PC-3 (cell line): ENCODE measurements at regions not wholly inside any gene's neighbourhood (a gene's known extent, or its start where the extent isn't known, plus 50 kb on each side); places are given as distances from the start of the nearest gene placed in this dataset.

Experiments
- ATAC-seq: fragments of 200-7000 bp; cut with Tn5 transposase; 2 replicates; pipeline ENCODE4 v1.9.1; 2020; ENCODE audit warnings: mild to moderate bottlenecking, moderate library complexity
- BruUV-seq: library from RNA; stranded (reverse); fragments of 400-500 nt; replicated peaks from 2 replicates; lab custom pipeline; 2021; lab: Mats Ljungman, UMichigan
- CTCF ChIA-PET: fragments of 300-600 bp; sonication (Branson Sonifier 250); formaldehyde crosslinking; loops from one replicate; lab custom pipeline; 2022; ENCODE audit warnings: antibody characterized with exemption; lab: Charles Lee
- POLR2A ChIA-PET: fragments of 300-600 bp; sonication (Branson Sonifier 250); formaldehyde crosslinking; loops from one replicate; lab custom pipeline; 2022; ENCODE audit warnings: antibody characterized with exemption; ENCODE audit not compliant: unreplicated experiment; lab: Charles Lee
- DNase-seq: peaks from one replicate; pipeline ENCODE4 v3.0.0-alpha.2; 2015
- H2AFZ ChIP-seq: fragments of 300-600 bp; sonication (generic); 2 replicates; pipeline ENCODE4 v1.6.0; 2016; ENCODE audit warnings: antibody characterized with exemption, low read length
- H3F3A ChIP-seq: fragments of 300-600 bp; sonication (generic); one replicate; pipeline ENCODE4 v1.6.0; 2017; ENCODE audit warnings: antibody characterized with exemption, low read length, control low read depth, mild to moderate bottlenecking; ENCODE audit not compliant: unreplicated experiment
- H3K27ac ChIP-seq: fragments of 300-600 bp; sonication (generic); 2 replicates; pipeline ENCODE4 v1.5.1; 2016; ENCODE audit warnings: mild to moderate bottlenecking, low read length
- H3K27me3 ChIP-seq: fragments of 300-600 bp; sonication (generic); 2 replicates; pipeline ENCODE4 v1.6.1; 2016; ENCODE audit warnings: low read length, mixed read lengths
- H3K36me3 ChIP-seq: fragments of 300-600 bp; sonication (generic); 2 replicates; pipeline ENCODE4 v1.6.1; 2016; ENCODE audit warnings: low read depth, mixed run types, low read length, mixed read lengths
- H3K4me1 ChIP-seq: fragments of 300-600 bp; sonication (generic); 2 replicates; pipeline ENCODE4 v1.5.1; 2016; ENCODE audit warnings: low read length; ENCODE audit not compliant: insufficient read depth
- H3K4me2 ChIP-seq: fragments of 300-600 bp; sonication (generic); 2 replicates; pipeline ENCODE4 v1.6.0; 2016; ENCODE audit warnings: low read length
- H3K4me3 ChIP-seq: fragments of 300-600 bp; sonication (generic); 2 replicates; pipeline ENCODE4 v1.5.1; 2016; ENCODE audit warnings: mild to moderate bottlenecking, low read length, mixed read lengths
- H3K79me2 ChIP-seq: fragments of 300-600 bp; sonication (generic); 2 replicates; pipeline ENCODE4 v1.6.1; 2017; ENCODE audit warnings: low read length, mixed read lengths
- H3K9ac ChIP-seq: fragments of 300-600 bp; sonication (generic); 2 replicates; pipeline ENCODE4 v1.6.0; 2016; ENCODE audit warnings: mild to moderate bottlenecking, low read length
- H3K9me2 ChIP-seq: fragments of 300-600 bp; sonication (generic); replicated peaks from 2 replicates; pipeline ENCODE4 v1.6.1; 2016; ENCODE audit warnings: mixed run types, low read length, mixed read lengths
- H3K9me3 ChIP-seq: fragments of 300-600 bp; sonication (generic); 2 replicates; pipeline ENCODE4 v1.6.1; 2016; ENCODE audit warnings: low read length, mixed read lengths
- H4K20me1 ChIP-seq: fragments of 300-600 bp; sonication (generic); 2 replicates; pipeline ENCODE4 v1.6.1; 2016; ENCODE audit warnings: low read length, mixed read lengths
- EZH2 ChIP-seq: fragments of 300-600 bp; sonication (generic); IDR thresholded peaks from one replicate; pipeline ENCODE4 v1.6.1; 2017; ENCODE audit warnings: antibody characterized with exemption, mild to moderate bottlenecking, low read length; ENCODE audit not compliant: unreplicated experiment
- EZH2phosphoT487 ChIP-seq: fragments of 300-600 bp; sonication (generic); IDR thresholded peaks from 2 replicates; pipeline ENCODE4 v1.6.1; 2018; ENCODE audit warnings: mild to moderate bottlenecking, antibody characterized with exemption, low read length, borderline replicate concordance
- intact Hi-C: fragments of 100-400 bp; cut with micrococcal nuclease; formaldehyde crosslinking; loops from 2 replicates; pipeline ENCODE4 v1.9.0; 2023
- TF ChIP-seq, protein P1 (sequence below): fragments of 300-600 bp; sonication (generic); conservative IDR thresholded peaks from 2 replicates; pipeline ENCODE4 v1.5.1; 2017; ENCODE audit warnings: antibody characterized with exemption, low read depth, mild to moderate bottlenecking, low read length

DNA sequence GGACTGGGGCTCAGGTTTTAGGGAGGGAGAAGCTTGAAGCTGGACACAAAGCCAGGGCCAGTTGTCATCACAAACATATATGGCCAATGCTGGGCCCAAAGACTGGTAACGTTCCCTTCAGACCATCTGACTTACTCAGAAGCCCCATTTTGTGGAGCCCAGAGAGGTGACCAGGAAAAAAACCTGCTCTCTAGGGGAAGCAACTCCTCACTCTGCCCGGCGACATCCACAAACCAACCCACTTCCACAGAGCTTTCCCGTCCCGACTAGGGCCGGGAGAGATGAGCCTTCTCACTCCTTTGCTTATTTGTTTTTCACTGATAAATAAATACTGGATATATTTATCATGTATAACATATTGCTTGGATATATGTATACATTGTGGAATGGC lies 180.9 kb upstream of the RTL1 start:
- H2AFZ ChIP-seq: no peak overlapping the region
- no TSS peak for BruUV-seq
- no peak for ATAC-seq

DNA sequence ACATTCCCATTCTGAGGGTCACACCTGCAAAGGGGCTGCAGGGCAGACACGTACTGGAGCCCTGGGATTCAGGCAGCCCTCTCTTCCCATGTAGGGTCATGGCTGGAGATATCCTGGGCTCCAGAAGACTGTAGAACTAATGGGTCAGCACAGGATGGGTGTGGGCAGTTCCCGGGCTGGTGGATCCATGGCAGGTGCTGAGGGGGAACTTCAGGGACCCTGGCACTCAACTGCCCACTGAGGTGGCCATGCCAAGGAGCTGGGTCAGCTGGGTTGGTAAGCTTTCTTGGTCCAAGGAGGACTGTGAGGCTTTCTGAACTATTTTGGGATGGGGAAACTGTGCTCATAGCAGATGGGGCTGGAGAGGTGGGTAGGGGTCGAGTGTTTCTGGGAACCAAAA lies 183.4 kb upstream of the RTL1 start:
- intact Hi-C loops: no loop called here
- no peaks in the 10 kb centered on the region for H3K9me2 ChIP-seq
- no peaks in the 10 kb centered on the region for H3K36me3 ChIP-seq
- no peak overlapping the region for H3K27ac ChIP-seq
- H3F3A ChIP-seq: no peaks in the 10 kb centered on the region
- ChIA-PET CTCF (no interaction called here), POLR2A (no interaction called here)
- no peak overlapping the region for H3K4me2 ChIP-seq
- H4K20me1 ChIP-seq: no peaks in the 10 kb centered on the region
- no peak overlapping the region for H3K4me3 ChIP-seq
- no peaks in the 10 kb centered on the region for H3K9me3 ChIP-seq
- TF ChIP-seq EZH2phosphoT487: no peak
- DNase-seq: no peak
- H3K27me3 ChIP-seq: no peaks in the 10 kb centered on the region
- no peaks in the 10 kb centered on the region for H3K79me2 ChIP-seq
- H2AFZ ChIP-seq: no peak overlapping the region
- no TSS peak for BruUV-seq
- H3K4me1 ChIP-seq: no peaks in the 10 kb centered on the region
- ATAC-seq: no peak
- no peak overlapping the region for H3K9ac ChIP-seq

More for the DNA sequence above, 180.9 kb upstream of the RTL1 start:
- Histone ChIP-seq H3K27me3 (no peaks in the 10 kb centered on the region), H3K4me1 (no peaks in the 10 kb centered on the region), H3K9ac (no peak overlapping the region), H3K4me3 (no peak overlapping the region), H3K4me2 (no peak overlapping the region), H3K27ac (no peak overlapping the region), H3K9me3 (no peaks in the 10 kb centered on the region), H4K20me1 (no peaks in the 10 kb centered on the region), H3K9me2 (no peaks in the 10 kb centered on the region), H3F3A (no peaks in the 10 kb centered on the region), H3K79me2 (no peaks in the 10 kb centered on the region), H3K36me3 (no peaks in the 10 kb centered on the region)
- intact Hi-C loops: no loop called here
- TF ChIP-seq EZH2 (no peak), EZH2phosphoT487 (no peak)
- TF ChIP-seq, protein P1, sequence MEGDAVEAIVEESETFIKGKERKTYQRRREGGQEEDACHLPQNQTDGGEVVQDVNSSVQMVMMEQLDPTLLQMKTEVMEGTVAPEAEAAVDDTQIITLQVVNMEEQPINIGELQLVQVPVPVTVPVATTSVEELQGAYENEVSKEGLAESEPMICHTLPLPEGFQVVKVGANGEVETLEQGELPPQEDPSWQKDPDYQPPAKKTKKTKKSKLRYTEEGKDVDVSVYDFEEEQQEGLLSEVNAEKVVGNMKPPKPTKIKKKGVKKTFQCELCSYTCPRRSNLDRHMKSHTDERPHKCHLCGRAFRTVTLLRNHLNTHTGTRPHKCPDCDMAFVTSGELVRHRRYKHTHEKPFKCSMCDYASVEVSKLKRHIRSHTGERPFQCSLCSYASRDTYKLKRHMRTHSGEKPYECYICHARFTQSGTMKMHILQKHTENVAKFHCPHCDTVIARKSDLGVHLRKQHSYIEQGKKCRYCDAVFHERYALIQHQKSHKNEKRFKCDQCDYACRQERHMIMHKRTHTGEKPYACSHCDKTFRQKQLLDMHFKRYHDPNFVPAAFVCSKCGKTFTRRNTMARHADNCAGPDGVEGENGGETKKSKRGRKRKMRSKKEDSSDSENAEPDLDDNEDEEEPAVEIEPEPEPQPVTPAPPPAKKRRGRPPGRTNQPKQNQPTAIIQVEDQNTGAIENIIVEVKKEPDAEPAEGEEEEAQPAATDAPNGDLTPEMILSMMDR: no peak
- ChIA-PET POLR2A (no interaction called here), CTCF (no interaction called here)
- no peak for DNase-seq

DNA sequence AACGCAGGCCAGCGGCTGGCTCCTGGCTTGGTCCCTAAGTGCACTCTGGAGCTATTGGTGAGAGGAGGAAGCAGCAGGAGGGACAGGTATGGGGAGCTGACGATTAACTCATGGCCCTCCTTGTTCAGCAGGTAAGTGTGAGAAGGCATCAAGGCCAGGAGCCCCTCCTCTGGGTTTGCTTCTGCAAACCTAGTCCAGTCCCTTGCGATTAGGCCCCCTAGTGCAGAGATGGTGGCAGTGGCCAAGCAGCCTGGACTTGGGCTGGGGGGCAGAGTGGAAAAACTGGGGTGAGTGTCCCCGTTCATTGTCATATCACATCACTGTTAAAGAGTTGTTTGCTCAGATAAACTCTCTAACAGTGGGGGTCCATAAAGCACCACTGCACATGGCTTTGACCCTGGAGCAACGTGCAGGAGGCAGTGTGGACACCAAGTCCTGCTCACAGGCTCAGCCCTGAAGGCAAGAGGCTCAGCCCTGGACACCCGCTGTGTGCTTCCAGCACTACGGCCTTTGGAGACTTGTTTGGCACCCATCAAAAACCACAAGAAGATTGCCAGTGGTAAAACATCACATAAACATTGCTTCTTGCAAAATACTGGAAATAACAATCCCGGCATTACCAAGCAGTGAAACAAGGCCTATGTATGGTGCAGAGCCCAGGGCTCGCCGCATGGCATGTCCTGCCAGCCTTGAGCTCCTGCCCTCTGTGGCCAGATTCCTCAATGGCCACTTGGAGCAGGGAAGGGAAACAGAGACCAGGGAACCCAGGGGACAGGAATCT lies 184.3 kb upstream of the RTL1 start:
- H3K36me3 ChIP-seq: no peaks in the 10 kb centered on the region
- no peaks in the 10 kb centered on the region for H3K79me2 ChIP-seq
- no peaks in the 10 kb centered on the region for H3K9me3 ChIP-seq
- no peak overlapping the region for H2AFZ ChIP-seq
- no peak overlapping the region for H3K4me2 ChIP-seq
- no peaks in the 10 kb centered on the region for H3K4me1 ChIP-seq
- no peak overlapping the region for H3K9ac ChIP-seq
- no peaks in the 10 kb centered on the region for H3K27me3 ChIP-seq
- no peaks in the 10 kb centered on the region for H3F3A ChIP-seq
- H3K4me3 ChIP-seq: no peak overlapping the region
- no TSS peak for BruUV-seq
- intact Hi-C loops: no loop called here
- no peaks in the 10 kb centered on the region for H3K9me2 ChIP-seq
- TF ChIP-seq EZH2phosphoT487: no peak
- no peak for TF ChIP-seq EZH2
- TF ChIP-seq, protein P1: no peak
- POLR2A ChIA-PET: no interaction called here
- H3K27ac ChIP-seq: no peak overlapping the region
- CTCF ChIA-PET: no interaction called here
- ATAC-seq (no peak), DNase-seq (no peak)
- H4K20me1 ChIP-seq: no peaks in the 10 kb centered on the region
